ENCODE measurements at regions not wholly inside any gene's neighbourhood (a gene's known extent, or its start where the extent isn't known, plus 50 kb on each side); places are given as distances from the start of the nearest gene placed in this dataset.

GRCh38 chr5:33046091-33046490 lies 335.0 kb downstream of the NPR3 start:
- Histone ChIP-seq H3K4me3 (no peak overlapping the region), H3K27ac (no peak overlapping the region), H3K9me3 (no peaks in the 10 kb centered on the region), H3K9ac (ENCODE audit: low read depth in 2 of 2, low read length in 2 of 2) (no peak overlapping the region), H3K27me3 (no peaks in the 10 kb centered on the region), H3K36me3 (no peaks in the 10 kb centered on the region), H3K4me1 (no peaks in the 10 kb centered on the region)
- DNase-seq = no peak
- TF ChIP-seq CTCF (IDR thresholded peaks at IDR 0.05) = no peak
- intact Hi-C loops (cut with DNase I) = no loop called here

- no peaks in the 10 kb centered on the region for H3K4me1 ChIP-seq
- intact Hi-C loops (cut with DNase I) = no loop called here
Observed at GRCh38 chr5:33048315-33048714, 337.2 kb downstream of the NPR3 start.

GRCh38 chr5:33049298-33049697 lies 338.2 kb downstream of the NPR3 start:
- Histone ChIP-seq H3K4me1 (no peaks in the 10 kb centered on the region), H3K9me3 (no peaks in the 10 kb centered on the region), H3K9ac (ENCODE audit: low read depth in 2 of 2, low read length in 2 of 2) (no peak overlapping the region), H3K27ac (no peak overlapping the region), H3K4me3 (no peak overlapping the region), H3K36me3 (no peaks in the 10 kb centered on the region), H3K27me3 (no peaks in the 10 kb centered on the region)
- intact Hi-C loops (cut with DNase I) = no loop called here
- TF ChIP-seq CTCF (IDR thresholded peaks at IDR 0.05) = no peak
- no peak for DNase-seq

More at GRCh38 chr5:33048315-33048714, 337.2 kb downstream of the NPR3 start:
- Histone ChIP-seq H3K27me3 (no peaks in the 10 kb centered on the region), H3K36me3 (no peaks in the 10 kb centered on the region), H3K4me3 (no peak overlapping the region), H3K27ac (no peak overlapping the region), H3K9ac (ENCODE audit: low read depth in 2 of 2, low read length in 2 of 2) (no peak overlapping the region), H3K9me3 (no peaks in the 10 kb centered on the region)
- DNase-seq = no peak
- no peak for TF ChIP-seq CTCF (IDR thresholded peaks at IDR 0.05)

- no peak for DNase-seq
- H3K9me3 ChIP-seq = no peaks in the 10 kb centered on the region
- no peaks in the 10 kb centered on the region for H3K27me3 ChIP-seq
- H3K9ac ChIP-seq (ENCODE audit: low read depth in 2 of 2, low read length in 2 of 2) = no peak overlapping the region
- H3K4me3 ChIP-seq = no peak overlapping the region
- no peak for TF ChIP-seq CTCF (IDR thresholded peaks at IDR 0.05)
- H3K4me1 ChIP-seq = no peaks in the 10 kb centered on the region
- H3K36me3 ChIP-seq = no peaks in the 10 kb centered on the region
- intact Hi-C loops (cut with DNase I) = no loop called here
- no peak overlapping the region for H3K27ac ChIP-seq
Observed at GRCh38 chr5:33049842-33050241, 338.7 kb downstream of the NPR3 start.

GRCh38 chr5:33059081-33059480 lies 348.0 kb downstream of the NPR3 start:
- no peaks in the 10 kb centered on the region for H3K4me1 ChIP-seq
- no peaks in the 10 kb centered on the region for H3K36me3 ChIP-seq
- no peak overlapping the region for H3K9ac ChIP-seq (ENCODE audit: low read depth in 2 of 2, low read length in 2 of 2)
- H3K9me3 ChIP-seq = no peaks in the 10 kb centered on the region
- H3K27me3 ChIP-seq = no peaks in the 10 kb centered on the region
- no peak for DNase-seq
- no peak for TF ChIP-seq CTCF (IDR thresholded peaks at IDR 0.05)
- intact Hi-C loops (cut with DNase I) = no loop called here
- H3K4me3 ChIP-seq = no peak overlapping the region
- no peak overlapping the region for H3K27ac ChIP-seq

- H3K27ac ChIP-seq = no peak overlapping the region
- H3K9ac ChIP-seq (ENCODE audit: low read depth in 2 of 2, low read length in 2 of 2) = no peak overlapping the region
- DNase-seq = no peak
- H3K27me3 ChIP-seq = no peaks in the 10 kb centered on the region
- no peak overlapping the region for H3K4me3 ChIP-seq
- no peaks in the 10 kb centered on the region for H3K4me1 ChIP-seq
- H3K9me3 ChIP-seq = no peaks in the 10 kb centered on the region
- no peaks in the 10 kb centered on the region for H3K36me3 ChIP-seq
- intact Hi-C loops (cut with DNase I) = no loop called here
- TF ChIP-seq CTCF (IDR thresholded peaks at IDR 0.05) = no peak
Observed at GRCh38 chr5:33065131-33065530, 354.0 kb downstream of the NPR3 start.

Measured in colonic mucosa (tissue), 4 donors.